ENCODE measurements at regions not wholly inside any gene's neighbourhood (a gene's known extent, or its start where the extent isn't known, plus 50 kb on each side); places are given as distances from the start of the nearest gene placed in this dataset.

GRCh38 chr11:95490625-95491024, 259.6 kb upstream of the SESN3 start:
- TF ChIP-seq CTCF (conservative IDR thresholded peaks at IDR 0.05; ENCODE audit: low read depth): no peak
- no peak for DNase-seq (ENCODE audit: low spot score)
- ChIA-PET CTCF (no interaction called here), POLR2A (ENCODE audit: low non-redundant PET) (no interaction called here)
- no peak overlapping the region for H3K27ac ChIP-seq

- DNase-seq (ENCODE audit: low spot score): no peak
- ChIA-PET CTCF (no interaction called here), POLR2A (ENCODE audit: low non-redundant PET) (no interaction called here)
- TF ChIP-seq CTCF (conservative IDR thresholded peaks at IDR 0.05; ENCODE audit: low read depth): no peak
- H3K27ac ChIP-seq: no peak overlapping the region
Measured at GRCh38 chr11:95487938-95488337, 256.9 kb upstream of the SESN3 start.

DNA sequence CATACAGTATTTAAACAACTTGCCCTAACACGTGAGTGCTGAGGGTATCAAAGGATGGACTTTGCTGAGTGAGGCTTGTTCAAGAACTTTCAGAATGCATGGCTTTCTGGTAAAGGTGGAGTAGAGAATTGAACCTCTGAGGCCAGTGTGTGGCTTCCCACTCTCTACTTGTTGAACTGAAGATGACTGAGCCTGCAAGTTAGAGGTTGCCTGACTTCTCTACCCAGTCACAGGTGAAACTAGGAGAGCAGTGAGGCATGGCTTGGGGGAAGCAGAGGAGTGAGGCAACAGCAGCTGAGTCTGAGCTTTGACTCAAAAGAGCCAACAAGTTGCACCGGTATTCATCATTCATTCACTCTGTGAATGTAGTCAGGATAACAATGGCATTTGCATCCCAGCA, 256.4 kb upstream of the SESN3 start:
- CTCF ChIA-PET: interaction anchor here (0.5 kb wide), 1 partner anchor 42 kb away, joined by 3 read pairs; no protein-coding TSS in a partner anchor
- TF ChIP-seq CTCF (conservative IDR thresholded peaks at IDR 0.05; ENCODE audit: low read depth): no peak

DNA sequence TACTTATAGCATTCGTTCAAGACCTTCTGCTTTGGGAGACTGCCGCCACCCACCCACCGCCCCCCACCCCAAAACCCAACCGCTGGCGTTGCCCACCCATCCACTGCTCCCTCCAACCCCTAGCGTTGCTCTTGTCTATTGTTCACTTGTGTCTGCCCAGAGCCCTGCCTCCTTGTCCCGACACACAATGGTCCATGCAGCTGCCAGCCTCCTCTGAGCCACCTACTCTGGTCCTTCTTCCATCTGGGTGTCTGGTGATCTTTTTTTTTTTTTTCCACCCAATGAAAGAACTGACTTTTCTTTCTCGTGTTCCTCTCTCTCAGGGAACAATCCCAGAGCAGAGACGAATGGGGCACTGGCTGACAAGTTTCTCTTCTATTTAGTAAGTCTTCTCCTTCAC, 256.0 kb upstream of the SESN3 start:
- no peak overlapping the region for H3K27ac ChIP-seq
- POLR2A ChIA-PET (ENCODE audit: low non-redundant PET): no interaction called here
- no peak for TF ChIP-seq CTCF (conservative IDR thresholded peaks at IDR 0.05; ENCODE audit: low read depth)
- CTCF ChIA-PET: interaction anchor here (0.5 kb wide), 1 partner anchor 42 kb away, joined by 3 read pairs; no protein-coding TSS in a partner anchor
- DNase-seq (ENCODE audit: low spot score): no peak

More for the DNA sequence above, 256.4 kb upstream of the SESN3 start:
- no peak for DNase-seq (ENCODE audit: low spot score)
- no peak overlapping the region for H3K27ac ChIP-seq
- POLR2A ChIA-PET (ENCODE audit: low non-redundant PET): no interaction called here

DNA sequence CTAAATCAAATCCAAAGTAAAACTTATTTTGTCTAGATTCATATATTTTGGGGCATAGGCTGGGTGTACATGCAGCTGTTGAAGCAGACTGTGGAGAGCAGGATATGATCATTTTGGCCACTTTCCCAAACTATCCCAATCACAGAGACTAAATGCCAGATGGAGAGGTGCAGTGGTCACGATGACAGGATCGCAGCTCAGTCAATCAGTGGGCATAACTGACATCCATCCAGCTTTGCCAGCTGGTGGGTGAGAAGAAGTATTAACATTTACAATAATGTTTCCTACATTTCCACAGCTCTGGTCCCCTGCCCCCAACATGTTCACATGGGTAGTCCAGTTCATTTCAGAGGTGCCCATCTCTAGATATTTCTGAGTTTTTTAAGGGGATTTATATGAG, 255.5 kb upstream of the SESN3 start:
- no peak for DNase-seq (ENCODE audit: low spot score)
- ChIA-PET POLR2A (ENCODE audit: low non-redundant PET) (no interaction called here), CTCF (no interaction called here)
- no peak for TF ChIP-seq CTCF (conservative IDR thresholded peaks at IDR 0.05; ENCODE audit: low read depth)
- H3K27ac ChIP-seq: no peak overlapping the region

- no peak for DNase-seq (ENCODE audit: low spot score)
- CTCF ChIA-PET: interaction anchor here (0.7 kb wide), 1 partner anchor 288 kb away, joined by 3 read pairs; no protein-coding TSS in a partner anchor
- no peak for TF ChIP-seq CTCF (conservative IDR thresholded peaks at IDR 0.05; ENCODE audit: low read depth)
- H3K27ac ChIP-seq: no peak overlapping the region
- POLR2A ChIA-PET (ENCODE audit: low non-redundant PET): no interaction called here
Measured at GRCh38 chr11:95485115-95485900, 254.3 kb upstream of the SESN3 start.

Data from RWPE1 (cell line).